ENCODE measurements at regions not wholly inside any gene's neighbourhood (a gene's known extent, or its start where the extent isn't known, plus 50 kb on each side); places are given as distances from the start of the nearest gene placed in this dataset.
A peak's percentile ranks its signal among the peaks of the same experiment; 100 is the strongest.

DNA sequence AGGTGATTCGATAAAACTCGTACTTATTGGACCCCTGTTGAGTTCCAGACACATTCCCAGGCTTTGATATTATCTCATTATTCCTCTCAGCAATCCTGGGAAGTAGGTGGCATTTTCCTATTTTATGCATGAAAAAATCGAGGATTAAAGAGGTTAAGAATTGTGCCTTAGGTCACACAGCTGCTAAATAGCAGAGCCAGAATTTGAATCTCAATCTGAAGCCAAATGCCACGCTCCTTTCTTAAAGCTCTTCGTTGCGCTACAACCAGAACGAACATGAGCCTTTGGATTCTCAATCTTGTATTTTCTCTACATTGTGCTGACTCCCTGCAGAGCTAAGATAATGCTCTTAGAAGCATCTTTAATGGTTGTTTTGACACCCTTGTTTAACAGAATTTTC lies 527.8 kb upstream of the TLE4 start:
- H3K4me3 ChIP-seq (ENCODE audit: low read depth, low read length) = no peak overlapping the region
- TF ChIP-seq, protein P1, sequence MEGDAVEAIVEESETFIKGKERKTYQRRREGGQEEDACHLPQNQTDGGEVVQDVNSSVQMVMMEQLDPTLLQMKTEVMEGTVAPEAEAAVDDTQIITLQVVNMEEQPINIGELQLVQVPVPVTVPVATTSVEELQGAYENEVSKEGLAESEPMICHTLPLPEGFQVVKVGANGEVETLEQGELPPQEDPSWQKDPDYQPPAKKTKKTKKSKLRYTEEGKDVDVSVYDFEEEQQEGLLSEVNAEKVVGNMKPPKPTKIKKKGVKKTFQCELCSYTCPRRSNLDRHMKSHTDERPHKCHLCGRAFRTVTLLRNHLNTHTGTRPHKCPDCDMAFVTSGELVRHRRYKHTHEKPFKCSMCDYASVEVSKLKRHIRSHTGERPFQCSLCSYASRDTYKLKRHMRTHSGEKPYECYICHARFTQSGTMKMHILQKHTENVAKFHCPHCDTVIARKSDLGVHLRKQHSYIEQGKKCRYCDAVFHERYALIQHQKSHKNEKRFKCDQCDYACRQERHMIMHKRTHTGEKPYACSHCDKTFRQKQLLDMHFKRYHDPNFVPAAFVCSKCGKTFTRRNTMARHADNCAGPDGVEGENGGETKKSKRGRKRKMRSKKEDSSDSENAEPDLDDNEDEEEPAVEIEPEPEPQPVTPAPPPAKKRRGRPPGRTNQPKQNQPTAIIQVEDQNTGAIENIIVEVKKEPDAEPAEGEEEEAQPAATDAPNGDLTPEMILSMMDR (IDR thresholded peaks at IDR 0.05; ENCODE audit: insufficient read depth, low read depth, low read length) = no peak
- DNase-seq (ENCODE audit: low read depth) = no peak

DNA sequence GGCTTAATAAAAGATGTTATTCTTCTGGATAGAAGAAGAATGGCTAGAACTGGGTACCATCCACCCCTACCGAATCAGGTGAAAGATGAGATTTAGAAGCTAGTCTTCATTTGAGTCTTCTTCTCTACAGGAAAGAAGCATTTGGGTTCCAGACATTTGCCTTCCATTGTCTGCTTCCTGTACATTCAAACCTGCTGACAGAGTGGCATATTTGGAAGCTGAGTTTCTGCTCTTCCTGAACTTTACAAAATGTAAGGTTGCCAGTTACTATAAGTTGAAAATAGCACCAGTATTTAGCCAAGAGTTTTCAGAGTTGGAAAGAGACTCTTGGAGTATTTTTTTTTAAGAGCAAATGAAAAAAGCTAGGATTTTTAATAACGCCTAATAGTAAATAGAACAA lies 525.4 kb upstream of the TLE4 start:
- DNase-seq (ENCODE audit: low read depth) = no peak
- TF ChIP-seq, protein P1 (IDR thresholded peaks at IDR 0.05; ENCODE audit: insufficient read depth, low read depth, low read length) = no peak
- H3K4me3 ChIP-seq (ENCODE audit: low read depth, low read length) = no peak overlapping the region

DNA sequence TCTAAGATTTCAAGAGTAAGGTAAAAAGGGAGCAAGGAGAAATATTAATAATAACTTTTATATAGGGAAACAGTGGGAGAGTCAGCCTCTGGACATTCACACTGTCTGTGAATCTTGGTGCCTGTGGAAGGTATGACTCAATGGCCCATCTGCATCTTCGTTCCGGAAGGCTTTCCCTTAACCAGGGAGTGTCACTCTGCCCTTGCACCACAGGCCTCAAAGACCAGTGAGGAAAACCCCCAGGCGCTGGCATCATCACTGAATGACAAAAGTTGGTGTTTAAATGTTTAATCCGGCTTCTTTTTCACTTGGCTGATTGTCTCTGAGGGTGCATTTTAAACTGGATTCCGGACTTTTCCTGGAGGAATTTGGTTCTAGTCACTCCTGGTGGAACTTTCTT lies 522.4 kb upstream of the TLE4 start:
- no peak for DNase-seq (ENCODE audit: low read depth)
- TF ChIP-seq, protein P1 (IDR thresholded peaks at IDR 0.05; ENCODE audit: insufficient read depth, low read depth, low read length) = no peak
- no peak overlapping the region for H3K4me3 ChIP-seq (ENCODE audit: low read depth, low read length)

DNA sequence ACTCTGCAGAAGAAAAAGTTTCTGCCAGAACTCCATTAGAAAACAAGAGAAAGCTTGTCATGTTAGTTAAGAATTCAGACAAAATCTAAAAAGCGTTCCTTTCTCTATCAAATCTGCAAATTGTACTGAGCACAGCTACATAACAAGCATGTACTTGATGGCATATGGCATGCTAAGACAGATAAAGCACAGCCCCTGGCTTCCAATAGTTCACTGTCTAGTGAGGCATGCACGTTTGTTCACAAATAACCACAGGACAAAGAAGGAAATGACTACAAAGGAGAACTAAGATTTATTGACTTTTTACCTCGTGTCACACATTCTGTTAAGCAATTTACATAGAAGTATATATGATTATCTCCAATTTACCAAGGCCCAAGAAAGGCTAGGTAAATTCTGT lies 518.2 kb upstream of the TLE4 start:
- DNase-seq (ENCODE audit: low read depth) = no peak
- TF ChIP-seq, protein P1 (IDR thresholded peaks at IDR 0.05; ENCODE audit: insufficient read depth, low read depth, low read length) = no peak
- H3K4me3 ChIP-seq (ENCODE audit: low read depth, low read length) = no peak overlapping the region

DNA sequence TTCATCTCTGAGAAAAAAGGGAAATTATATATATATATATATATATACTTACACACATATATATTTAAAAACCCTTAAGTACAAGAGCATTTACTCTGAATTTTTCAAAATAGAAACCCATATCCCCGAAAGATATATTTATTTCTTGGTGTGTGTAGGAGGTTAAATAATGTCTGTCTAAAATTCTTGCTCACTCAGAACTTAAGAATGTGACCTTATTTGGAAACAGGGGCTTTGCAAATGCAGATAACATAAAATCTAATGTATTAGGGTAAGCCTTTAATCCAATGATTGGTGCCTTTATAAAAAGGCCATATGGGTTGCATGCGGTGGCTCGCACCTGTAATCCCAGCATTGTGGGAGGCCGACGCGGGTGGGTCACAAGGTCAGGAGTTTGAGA lies 517.3 kb upstream of the TLE4 start:
- DNase-seq (ENCODE audit: low read depth) = peak; percentile 22
- no peak overlapping the region for H3K4me3 ChIP-seq (ENCODE audit: low read depth, low read length)
- TF ChIP-seq, protein P1 (IDR thresholded peaks at IDR 0.05; ENCODE audit: insufficient read depth, low read depth, low read length) = no peak

DNA sequence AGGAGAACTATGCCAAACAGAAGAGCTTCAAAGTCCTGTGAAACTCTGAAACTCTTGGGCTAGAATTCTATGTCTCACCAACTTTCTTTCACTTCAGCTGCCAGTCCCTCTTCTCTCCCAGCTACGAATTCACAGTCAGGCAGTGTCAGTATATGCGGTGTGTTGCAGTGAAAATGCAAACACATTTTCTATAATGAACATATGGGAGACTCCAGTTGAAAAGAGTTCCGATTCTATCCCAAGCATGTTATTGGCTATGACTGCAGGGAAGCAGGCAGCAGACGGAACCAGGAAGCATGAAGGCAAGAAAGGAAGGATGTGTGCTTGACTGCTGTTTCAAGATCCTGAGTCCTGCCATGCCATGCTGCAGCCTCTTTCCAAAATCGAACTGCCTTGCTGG lies 515.7 kb upstream of the TLE4 start:
- DNase-seq (ENCODE audit: low read depth) = no peak
- no peak overlapping the region for H3K4me3 ChIP-seq (ENCODE audit: low read depth, low read length)
- TF ChIP-seq, protein P1 (IDR thresholded peaks at IDR 0.05; ENCODE audit: insufficient read depth, low read depth, low read length) = no peak

DNA sequence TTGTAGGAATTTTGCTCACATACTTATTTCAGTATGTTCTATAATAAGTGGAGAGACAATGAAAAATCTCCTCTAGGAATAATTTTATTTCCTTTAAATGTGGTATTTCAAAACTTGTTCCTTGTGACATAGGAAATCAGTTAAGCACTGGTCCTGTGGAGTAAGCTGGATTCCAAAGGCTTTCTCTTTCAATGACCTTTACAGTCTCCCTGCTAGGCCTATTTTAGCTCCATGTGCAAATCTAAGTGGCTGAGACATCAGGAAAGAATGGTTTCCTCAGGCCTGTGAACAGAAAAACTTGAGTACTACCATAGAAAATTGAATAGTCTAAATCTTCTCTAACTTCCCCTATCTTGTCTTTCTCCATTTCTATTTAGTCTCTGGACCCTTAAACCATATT lies 514.2 kb upstream of the TLE4 start:
- no peak overlapping the region for H3K4me3 ChIP-seq (ENCODE audit: low read depth, low read length)
- peak; percentile 49 for DNase-seq (ENCODE audit: low read depth)

More for the DNA sequence above, 514.2 kb upstream of the TLE4 start:
- TF ChIP-seq, protein P1 (IDR thresholded peaks at IDR 0.05; ENCODE audit: insufficient read depth, low read depth, low read length) = no peak

Measured in fibroblast of villous mesenchyme (primary cell).